WTC11 (cell line): ENCODE measurements at regions not wholly inside any gene's neighbourhood (a gene's known extent, or its start where the extent isn't known, plus 50 kb on each side); places are given as distances from the start of the nearest gene placed in this dataset.

Experiments
- ATAC-seq: fragments of 200-7000 bp; cut with Tn5 transposase; 2 replicates; pipeline ENCODE4 v1.10.0; 2021; ENCODE audit warnings: mild to moderate bottlenecking, moderate library complexity
- CTCF ChIA-PET: fragments of 300-600 bp; sonication (Branson Sonifier 250); formaldehyde crosslinking; loops from one replicate; lab custom pipeline; 2021; ENCODE audit warnings: antibody characterized with exemption; lab: Charles Lee
- POLR2A ChIA-PET: fragments of 350-600 bp; sonication (Branson Sonifier 250); formaldehyde crosslinking; loops from one replicate; lab custom pipeline; 2021; ENCODE audit warnings: antibody characterized with exemption; lab: Charles Lee
- DNase-seq: peaks from one replicate; pipeline ENCODE4 v3.0.0; 2021; ENCODE audit warnings: low spot score
- H3K27ac Mint-ChIP-seq: 2 replicates; pipeline ENCODE4 v1.8.0; 2021; ENCODE audit warnings: mixed read lengths
- H3K27me3 Mint-ChIP-seq: 2 replicates; pipeline ENCODE4 v1.8.0; 2021; ENCODE audit warnings: low read depth, mild to moderate bottlenecking, moderate library complexity, mixed read lengths
- H3K36me3 Mint-ChIP-seq: 2 replicates; pipeline ENCODE4 v1.8.0; 2021; ENCODE audit warnings: mixed read lengths
- H3K4me1 Mint-ChIP-seq: 2 replicates; pipeline ENCODE4 v1.8.0; 2022; ENCODE audit warnings: mixed read lengths
- H3K4me3 Mint-ChIP-seq: 2 replicates; pipeline ENCODE4 v1.8.0; 2021; ENCODE audit warnings: mild to moderate bottlenecking, moderate library complexity, mixed read lengths
- H3K9me3 Mint-ChIP-seq: 2 replicates; pipeline ENCODE4 v1.8.0; 2021; ENCODE audit warnings: mixed read lengths
- ATF3 ChIP-seq: sonication (generic); formaldehyde crosslinking; conservative IDR thresholded peaks from 2 replicates; pipeline ENCODE4 v1.8.1; 2022; ENCODE audit warnings: mild to moderate bottlenecking, missing genetic modification reagents
- ATF6 ChIP-seq: sonication (generic); formaldehyde crosslinking; IDR thresholded peaks from 2 replicates; pipeline ENCODE4 v1.8.1; 2023; ENCODE audit warnings: mild to moderate bottlenecking, missing genetic modification reagents
- CDX4 ChIP-seq: fragments of 250-450 bp; sonication (Bioruptor Pico); IDR thresholded peaks from 2 replicates; pipeline ENCODE4 v1.9.0; 2021; ENCODE audit warnings: moderate library complexity, mild to moderate bottlenecking, inconsistent platforms, borderline replicate concordance
- E2F5 ChIP-seq: sonication (generic); formaldehyde crosslinking; IDR thresholded peaks from 2 replicates; pipeline ENCODE4 v1.8.1; 2022; ENCODE audit warnings: mild to moderate bottlenecking, moderate library complexity, missing genetic modification reagents
- JAZF1 ChIP-seq: fragments of 250-450 bp; sonication (Bioruptor Pico); IDR thresholded peaks from 2 replicates; pipeline ENCODE4 v1.9.0; 2021; ENCODE audit warnings: moderate library complexity, mild to moderate bottlenecking, inconsistent platforms
- JUN ChIP-seq: sonication (generic); formaldehyde crosslinking; IDR thresholded peaks from 2 replicates; pipeline ENCODE4 v1.8.0; 2023; ENCODE audit warnings: mild to moderate bottlenecking, missing genetic modification reagents
- KAT7 ChIP-seq: sonication (generic); formaldehyde crosslinking; IDR thresholded peaks from 2 replicates; pipeline ENCODE4 v1.8.1; 2023; ENCODE audit warnings: missing genetic modification reagents, mild to moderate bottlenecking, borderline replicate concordance
- MLX ChIP-seq: sonication (generic); formaldehyde crosslinking; IDR thresholded peaks from 2 replicates; pipeline ENCODE4 v1.8.1; 2023; ENCODE audit warnings: mild to moderate bottlenecking, missing genetic modification reagents, moderate library complexity
- TEAD4 ChIP-seq: sonication (generic); formaldehyde crosslinking; IDR thresholded peaks from 2 replicates; pipeline ENCODE4 v1.8.0; 2022; ENCODE audit warnings: mild to moderate bottlenecking, missing genetic modification reagents
- USF1 ChIP-seq: sonication (generic); formaldehyde crosslinking; IDR thresholded peaks from 2 replicates; pipeline ENCODE4 v1.8.0; 2022; ENCODE audit warnings: mild to moderate bottlenecking, missing genetic modification reagents
- ZMAT4 ChIP-seq: fragments of 250-450 bp; sonication (Bioruptor Pico); IDR thresholded peaks from 2 replicates; pipeline ENCODE4 v1.9.0; 2021; ENCODE audit warnings: mild to moderate bottlenecking
- ZNF121 ChIP-seq: sonication (generic); formaldehyde crosslinking; IDR thresholded peaks from 2 replicates; pipeline ENCODE4 v1.8.0; 2023; ENCODE audit warnings: missing genetic modification reagents
- ZNF532 ChIP-seq: fragments of 250-450 bp; sonication (Bioruptor Pico); IDR thresholded peaks from 2 replicates; pipeline ENCODE4 v1.9.0; 2021; ENCODE audit warnings: mild to moderate bottlenecking, borderline replicate concordance

GRCh38 chr6:26170951-26171841 lies 84.0 kb downstream of the HFE start:
- POLR2A ChIA-PET = interaction anchor here (0.5 to 3.1 kb wide), 4 partner anchors 11 to 47 kb away, joined by 3 to 25 read pairs (median 3); a partner anchor contains a TSS
- Mint-ChIP-seq H3K4me3 (peak overlapping the region; percentile 93), H3K4me1 (peaks cover 29% of the 10 kb centered on the region), H3K27me3 (no peaks in the 10 kb centered on the region; the same call in 1 of the 2 replicates), H3K36me3 (no peaks in the 10 kb centered on the region), H3K27ac (peak overlapping the region; percentile 97), H3K9me3 (no peaks in the 10 kb centered on the region)
- CTCF ChIA-PET = no interaction called here
- ATAC-seq = no peak
- no peak for DNase-seq
- TF ChIP-seq KAT7 (CRISPR knock-in tag) (no peak), JAZF1 (no peak), ATF6 (CRISPR knock-in tag) (no peak), USF1 (CRISPR knock-in tag) (no peak), ATF3 (CRISPR knock-in tag) (no peak), ZMAT4 (CRISPR knock-in tag) (no peak), CDX4 (CRISPR knock-in tag) (no peak), ZNF532 (CRISPR knock-in tag) (no peak)

- no peak for DNase-seq
- peaks cover 29% of the 10 kb centered on the region for H3K4me1 Mint-ChIP-seq
- H3K27ac Mint-ChIP-seq = peak overlapping the region; percentile 97
- peak overlapping the region; percentile 93 for H3K4me3 Mint-ChIP-seq
- H3K9me3 Mint-ChIP-seq = no peaks in the 10 kb centered on the region
- ChIA-PET POLR2A (interaction anchor here (0.6 to 3.3 kb wide), 18 partner anchors 11 to 1718 kb away, joined by 3 to 49 read pairs (median 4); a partner anchor contains a TSS), CTCF (interaction anchor here (0.7 to 1.9 kb wide), 2 partner anchors 11 to 273 kb away, joined by 3 to 7 read pairs; a partner anchor contains a TSS)
- no peaks in the 10 kb centered on the region for H3K36me3 Mint-ChIP-seq
- ATAC-seq = peak; percentile 7
- H3K27me3 Mint-ChIP-seq = no peaks in the 10 kb centered on the region; the same call in 1 of the 2 replicates
- no peak for TF ChIP-seq JUN (CRISPR knock-in tag)
- no peak for TF ChIP-seq CDX4 (CRISPR knock-in tag)
- no peak for TF ChIP-seq TEAD4 (CRISPR knock-in tag)
- no peak for TF ChIP-seq ZNF532 (CRISPR knock-in tag)
- no peak for TF ChIP-seq E2F5 (CRISPR knock-in tag)
- no peak for TF ChIP-seq MLX (CRISPR knock-in tag)
- no peak for TF ChIP-seq ZNF121 (CRISPR knock-in tag)
Observed at GRCh38 chr6:26172608-26172968, 85.4 kb downstream of the HFE start.
